Activated naive CD4-positive, alpha-beta T cell treated with anti-CD3 and anti-CD28 coated beads, Interleukin-2, amount 10 ng/mL, durations not matched to agents 7 days and 5 days (primary cell): ENCODE measurements at regions not wholly inside any gene's neighbourhood (a gene's known extent, or its start where the extent isn't known, plus 50 kb on each side); places are given as distances from the start of the nearest gene placed in this dataset.
"Not testable (repeated sequence)": the region's sequence is repeated elsewhere in the genome, so short reads cannot be mapped to it uniquely, and the experiment has no call there.

Experiments
- CTCF ChIA-PET: fragments of 350-600 bp; sonication (Branson Sonifier 250); formaldehyde crosslinking; loops from one replicate; lab custom pipeline; 2021; ENCODE audit warnings: antibody characterized with exemption; lab: Charles Lee
- DNase-seq: peaks from one replicate; pipeline ENCODE4 v3.0.0-alpha.2; 2020
- H3K27ac Mint-ChIP-seq: one replicate; pipeline ENCODE4 v1.8.0; 2021; ENCODE audit warnings: mild to moderate bottlenecking, moderate library complexity, mixed read lengths
- H3K27me3 Mint-ChIP-seq: one replicate; pipeline ENCODE4 v1.8.0; 2021; ENCODE audit warnings: mild to moderate bottlenecking, mixed read lengths
- H3K36me3 Mint-ChIP-seq: one replicate; pipeline ENCODE4 v1.8.0; 2021; ENCODE audit warnings: mixed read lengths
- H3K4me1 Mint-ChIP-seq: one replicate; pipeline ENCODE4 v1.8.0; 2021; ENCODE audit warnings: mixed read lengths
- H3K4me3 Mint-ChIP-seq: one replicate; pipeline ENCODE4 v1.8.0; 2021; ENCODE audit warnings: mild to moderate bottlenecking, moderate library complexity, mixed read lengths
- H3K9me3 Mint-ChIP-seq: one replicate; pipeline ENCODE4 v1.8.0; 2021; ENCODE audit warnings: mixed read lengths

DNA sequence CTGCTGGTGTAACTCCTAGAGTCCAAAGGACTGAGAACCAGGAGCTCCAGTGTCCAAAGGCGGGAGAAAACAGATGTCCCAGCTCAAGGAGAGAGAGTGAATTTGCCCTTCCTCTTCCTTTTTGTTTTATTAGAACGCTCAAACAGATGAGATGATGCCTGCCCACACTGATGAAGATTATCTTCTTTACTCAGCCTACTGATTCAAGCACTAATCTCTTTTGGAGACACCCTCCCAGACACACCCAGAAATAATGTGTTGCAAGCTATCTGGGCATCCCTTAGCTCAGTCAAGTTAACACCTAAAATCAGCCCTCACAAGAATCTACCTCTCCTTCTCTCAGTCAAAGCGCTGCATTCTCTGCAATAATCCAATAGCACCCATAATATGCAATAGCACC is 78.2 kb upstream of the BCL2L14 start:
- H3K9me3 Mint-ChIP-seq = peaks cover 16% of the 10 kb centered on the region
- DNase-seq = no peak
- H3K27ac Mint-ChIP-seq = no peak overlapping the region
- peaks cover 12% of the 10 kb centered on the region for H3K4me1 Mint-ChIP-seq
- H3K36me3 Mint-ChIP-seq = peaks cover 22% of the 10 kb centered on the region
- CTCF ChIA-PET = no interaction called here
- H3K27me3 Mint-ChIP-seq = no peaks in the 10 kb centered on the region
- no peak overlapping the region for H3K4me3 Mint-ChIP-seq

DNA sequence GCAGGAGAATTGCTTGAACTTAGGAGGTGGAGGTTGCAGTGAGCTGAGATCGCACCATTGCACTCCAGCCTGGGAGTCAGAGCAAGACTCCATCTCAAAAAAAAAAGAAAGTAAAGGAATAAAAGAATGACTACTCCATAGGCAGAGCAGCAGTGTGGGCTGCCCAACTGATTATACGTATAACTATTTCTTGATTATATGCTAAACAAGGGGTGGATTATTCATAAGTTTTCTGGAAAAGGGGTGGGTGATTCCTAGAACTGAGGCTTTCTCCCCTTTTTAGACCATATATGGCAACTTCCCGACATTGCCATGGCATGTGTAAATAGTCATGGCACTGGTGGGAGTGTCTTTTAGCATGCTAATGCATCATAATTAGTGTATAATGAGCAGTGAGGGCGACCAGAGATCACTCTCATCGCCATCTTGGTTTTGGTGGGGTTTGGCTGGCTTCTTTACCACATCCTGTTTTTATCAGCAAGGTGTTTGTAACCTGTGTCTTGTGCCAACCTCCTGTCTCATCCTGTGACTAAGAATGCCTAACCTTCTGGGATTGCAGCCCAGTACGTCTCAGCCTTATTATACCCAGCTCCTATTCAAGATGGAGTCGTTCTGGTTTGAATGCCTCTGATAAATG is 72.3 kb upstream of the BCL2L14 start:
- peaks cover 37% of the 10 kb centered on the region for H3K36me3 Mint-ChIP-seq
- H3K27ac Mint-ChIP-seq = peak overlapping the region; percentile 92
- peaks cover 46% of the 10 kb centered on the region for H3K4me1 Mint-ChIP-seq
- H3K27me3 Mint-ChIP-seq, H3K4me3 Mint-ChIP-seq, H3K9me3 Mint-ChIP-seq: not testable (repeated sequence)
- peak; percentile 79 for DNase-seq
- CTCF ChIA-PET = interaction anchor here (3.8 kb wide), 1 partner anchor 10 kb away, joined by 16 read pairs; no protein-coding TSS in a partner anchor

DNA sequence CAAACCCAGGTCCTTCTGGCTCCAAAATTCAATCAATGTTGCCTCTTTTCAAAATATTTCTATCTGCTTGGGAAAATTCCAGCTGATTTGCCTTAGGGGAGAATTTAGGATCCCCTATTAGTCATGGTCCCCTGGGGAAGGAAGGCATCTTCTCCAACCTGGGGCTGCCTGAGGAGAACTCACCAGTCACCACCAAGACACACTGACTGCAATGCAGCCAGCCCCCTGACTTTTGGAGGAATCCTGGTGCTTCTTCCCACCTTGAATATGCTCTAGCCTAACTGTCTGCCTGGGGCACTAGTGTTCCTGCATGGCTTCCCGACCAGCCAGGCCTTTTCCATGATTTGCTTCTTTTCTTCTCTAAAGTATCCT is 71.8 kb upstream of the BCL2L14 start:
- Mint-ChIP-seq H3K27ac (peak overlapping the region; percentile 92), H3K36me3 (peaks cover 37% of the 10 kb centered on the region), H3K9me3 (peaks cover 7% of the 10 kb centered on the region), H3K27me3 (peaks cover 5% of the 10 kb centered on the region), H3K4me1 (peaks cover 48% of the 10 kb centered on the region), H3K4me3 (no peak overlapping the region)
- DNase-seq = no peak
- CTCF ChIA-PET = interaction anchor here (3.8 kb wide), 1 partner anchor 10 kb away, joined by 16 read pairs; no protein-coding TSS in a partner anchor

DNA sequence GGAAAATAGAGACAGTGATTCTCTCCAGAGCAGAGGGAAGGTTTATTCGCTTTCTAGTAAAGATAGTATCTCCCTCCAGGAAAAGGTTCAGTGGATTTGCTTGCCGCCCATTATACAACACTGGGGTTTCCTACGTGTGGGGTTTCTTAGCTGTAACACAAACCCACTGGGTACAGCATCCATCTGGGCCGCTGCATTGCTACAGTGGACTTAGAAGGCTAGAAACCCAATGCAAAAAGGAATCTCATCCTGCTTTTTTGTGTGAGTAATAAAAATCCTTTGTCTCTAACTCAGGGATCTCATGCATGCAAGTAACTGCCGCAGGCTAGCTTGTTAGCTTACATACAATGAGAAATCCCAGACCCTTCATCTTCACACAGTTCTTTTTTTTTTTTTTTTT is 67.1 kb upstream of the BCL2L14 start:
- Mint-ChIP-seq H3K27me3 (peaks cover 5% of the 10 kb centered on the region), H3K27ac (no peak overlapping the region), H3K4me1 (peaks cover 65% of the 10 kb centered on the region), H3K36me3 (peaks cover 31% of the 10 kb centered on the region), H3K9me3 (peaks cover 7% of the 10 kb centered on the region), H3K4me3 (no peak overlapping the region)
- DNase-seq = no peak
- CTCF ChIA-PET = interaction anchor here (1.0 kb wide), 1 partner anchor 29 kb away, joined by 3 read pairs; no protein-coding TSS in a partner anchor

DNA sequence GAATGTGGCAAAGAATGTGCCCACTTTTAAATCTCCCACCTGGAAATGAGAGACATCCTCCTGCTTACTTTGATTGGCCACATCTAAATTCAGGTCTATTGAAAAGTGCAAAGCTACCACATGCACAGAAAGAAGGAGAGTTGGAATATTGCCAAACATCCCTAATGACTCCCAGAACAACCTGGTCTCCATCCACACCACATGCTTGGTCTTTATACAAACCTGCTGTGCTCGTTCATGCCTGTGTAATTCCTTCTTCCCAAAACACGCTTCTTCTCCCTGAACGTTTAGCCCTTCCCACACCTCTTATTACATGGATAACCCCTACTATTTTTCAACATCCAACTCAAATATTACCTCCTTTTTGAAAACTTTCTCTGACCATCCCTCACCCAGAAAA is 66.2 kb upstream of the BCL2L14 start:
- no peak overlapping the region for H3K27ac Mint-ChIP-seq

DNA sequence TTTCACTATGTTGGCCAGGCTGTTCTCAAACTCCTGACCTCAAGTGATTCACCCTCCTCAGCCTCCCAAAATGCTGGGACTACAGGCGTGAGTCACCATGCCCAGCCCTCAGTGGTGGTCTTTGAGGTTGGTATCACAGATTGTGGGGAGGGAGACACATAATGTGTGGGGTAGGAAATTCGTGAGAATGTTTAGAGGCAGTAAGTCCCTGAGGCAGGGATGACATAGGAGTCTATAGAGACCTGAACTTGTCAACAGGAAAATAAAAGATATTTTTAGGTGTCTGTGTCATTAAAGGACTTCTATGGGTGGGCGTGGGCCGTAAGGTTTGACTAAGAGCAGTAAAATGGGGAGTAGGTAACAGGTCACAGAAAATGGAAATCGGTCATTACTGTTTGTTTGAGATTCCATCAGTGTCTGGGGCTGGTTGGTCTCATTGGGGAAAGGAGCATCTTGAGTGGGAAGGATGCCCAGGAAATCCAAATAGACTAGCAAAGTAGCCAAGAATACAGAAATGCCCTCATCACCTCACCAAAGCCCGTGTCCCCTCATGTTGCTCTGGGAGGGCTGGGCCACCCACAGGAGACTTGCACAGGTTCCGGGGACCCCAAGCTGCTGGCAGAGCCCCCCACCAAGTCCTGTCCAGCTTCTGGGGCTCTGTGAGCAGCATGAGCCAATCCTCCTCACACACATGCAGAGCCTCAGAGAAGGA is 63.6 kb upstream of the BCL2L14 start:
- H3K27ac Mint-ChIP-seq = peak overlapping the region; percentile 98
- peak; percentile 53 for DNase-seq
- H3K4me1 Mint-ChIP-seq = peaks cover 79% of the 10 kb centered on the region
- CTCF ChIA-PET = interaction anchor here (0.6 to 4.0 kb wide), 12 partner anchors 8 to 433 kb away, joined by 3 to 61 read pairs (median 4); no protein-coding TSS in a partner anchor
- peaks cover 5% of the 10 kb centered on the region for H3K27me3 Mint-ChIP-seq
- H3K4me3 Mint-ChIP-seq = no peak overlapping the region
- peaks cover 18% of the 10 kb centered on the region for H3K36me3 Mint-ChIP-seq
- H3K9me3 Mint-ChIP-seq = peaks cover 7% of the 10 kb centered on the region

More for the DNA sequence above, 66.2 kb upstream of the BCL2L14 start:
- DNase-seq = no peak
- Mint-ChIP-seq H3K9me3 (peaks cover 7% of the 10 kb centered on the region), H3K4me1 (peaks cover 66% of the 10 kb centered on the region), H3K4me3 (no peak overlapping the region), H3K27me3 (peaks cover 5% of the 10 kb centered on the region), H3K36me3 (peaks cover 24% of the 10 kb centered on the region)
- CTCF ChIA-PET = no interaction called here

DNA sequence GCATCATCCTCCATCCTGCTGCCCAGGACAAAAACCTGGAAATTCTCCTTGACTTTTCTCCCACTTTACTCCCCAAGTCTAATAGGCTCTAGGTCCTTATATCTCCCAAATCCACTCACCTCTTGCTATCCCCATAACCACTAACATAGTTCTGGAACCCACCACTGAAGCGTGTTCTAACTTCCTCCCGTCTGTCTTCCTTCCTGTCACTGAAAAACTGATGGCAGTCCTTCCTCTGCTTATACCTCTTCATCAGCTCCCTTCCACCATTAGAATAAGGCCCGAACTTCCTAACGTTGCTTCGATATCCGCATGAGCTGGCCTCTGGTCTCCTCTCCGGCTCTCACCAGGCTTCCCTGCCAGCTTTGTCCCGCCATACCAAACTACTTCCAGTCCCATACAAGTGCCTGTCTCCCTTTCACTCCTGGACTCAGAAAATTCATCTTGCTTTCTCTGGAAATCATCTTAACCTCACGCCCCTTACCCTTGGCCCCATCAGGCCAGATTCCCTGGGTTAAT is 63.0 kb upstream of the BCL2L14 start:
- H3K36me3 Mint-ChIP-seq = peaks cover 20% of the 10 kb centered on the region
- H3K27me3 Mint-ChIP-seq = peaks cover under 1% of the 10 kb centered on the region
- CTCF ChIA-PET = interaction anchor here (0.6 to 4.0 kb wide), 13 partner anchors 9 to 434 kb away, joined by 3 to 61 read pairs (median 4); partner anchors contain the start of gene ETV6
- H3K4me1 Mint-ChIP-seq = peaks cover 82% of the 10 kb centered on the region
- H3K27ac Mint-ChIP-seq = peak overlapping the region; percentile 98
- H3K4me3 Mint-ChIP-seq = peak overlapping the region; percentile 7
- H3K9me3 Mint-ChIP-seq = peaks cover 7% of the 10 kb centered on the region
- no peak for DNase-seq

DNA sequence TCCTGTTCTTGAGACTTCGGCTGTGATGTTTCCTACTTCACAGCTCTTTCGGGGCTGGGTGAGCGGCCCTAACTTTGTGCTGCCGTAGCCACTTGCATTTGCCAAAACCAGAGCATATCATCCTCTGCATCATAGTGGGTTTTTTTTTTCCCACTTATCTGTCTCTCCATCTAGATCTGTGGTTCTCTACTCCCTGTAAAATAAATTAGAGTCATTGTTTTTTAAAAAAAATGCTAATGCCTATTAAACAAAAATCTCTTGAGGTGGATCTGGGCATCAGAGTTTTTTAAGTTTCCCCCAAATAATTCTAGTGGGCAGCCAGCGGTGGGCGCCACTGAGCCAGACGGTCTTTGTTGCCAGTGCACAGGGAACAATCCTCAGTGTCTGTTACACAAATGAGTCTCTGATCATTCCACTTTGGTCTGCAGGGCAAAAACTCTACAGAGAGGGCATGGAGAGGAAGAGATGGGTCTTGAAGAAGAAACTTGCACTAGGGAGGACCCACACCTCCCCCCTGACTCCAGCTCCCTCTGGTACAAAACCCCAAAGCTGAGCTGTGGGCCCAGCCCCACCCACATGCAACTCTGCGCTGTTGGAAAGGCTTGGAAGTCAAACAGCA is 62.4 kb upstream of the BCL2L14 start:
- Mint-ChIP-seq H3K27me3 (no peaks in the 10 kb centered on the region), H3K9me3 (peaks cover 4% of the 10 kb centered on the region), H3K36me3 (peaks cover 21% of the 10 kb centered on the region), H3K4me1 (peaks cover 83% of the 10 kb centered on the region), H3K27ac (peak overlapping the region; percentile 98), H3K4me3 (peak overlapping the region; percentile 46)
- CTCF ChIA-PET = interaction anchor here (0.7 to 4.0 kb wide), 18 partner anchors 9 to 427 kb away, joined by 3 to 61 read pairs (median 4); partner anchors contain the start of gene ETV6
- peak; percentile 71 for DNase-seq

DNA sequence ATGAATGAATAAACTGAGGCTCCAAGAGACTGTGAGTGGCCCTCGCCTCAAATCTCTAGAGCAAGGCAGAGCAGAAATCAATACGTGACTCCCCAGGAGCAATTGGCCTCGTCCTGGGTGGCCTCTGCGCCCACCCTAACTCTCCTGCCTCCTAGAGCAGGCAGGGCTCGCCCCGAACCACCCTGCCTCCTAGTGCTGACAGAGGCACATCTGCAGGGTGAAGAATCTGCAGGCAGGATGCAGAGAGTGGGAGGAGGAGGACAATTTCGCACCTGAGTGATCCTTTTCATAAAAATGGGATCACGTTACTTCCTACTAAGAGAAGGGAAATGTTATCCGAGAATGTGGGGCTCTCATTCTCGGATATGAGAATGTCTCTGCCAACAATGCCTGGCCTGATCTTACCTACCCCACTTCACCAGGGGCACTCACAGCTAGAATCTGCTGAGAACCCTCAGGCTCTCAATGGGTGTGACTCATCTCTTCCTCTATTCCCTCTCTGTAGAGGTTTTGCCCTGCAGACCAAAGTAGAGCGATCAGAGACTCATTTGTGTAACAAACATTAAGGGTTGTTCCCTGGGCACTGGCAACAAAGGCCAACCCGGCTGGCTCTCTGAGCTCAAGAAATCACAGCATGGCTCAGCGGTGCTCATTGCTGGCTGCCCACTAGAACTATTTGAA is 61.7 kb upstream of the BCL2L14 start:
- CTCF ChIA-PET = interaction anchor here (0.8 to 4.0 kb wide), 19 partner anchors 9 to 463 kb away, joined by 3 to 61 read pairs (median 4); no protein-coding TSS in a partner anchor
- peak overlapping the region; percentile 68 for H3K4me3 Mint-ChIP-seq
- H3K9me3 Mint-ChIP-seq = peaks cover 4% of the 10 kb centered on the region
- peaks cover 25% of the 10 kb centered on the region for H3K36me3 Mint-ChIP-seq
- H3K27ac Mint-ChIP-seq = peak overlapping the region; percentile 98
- H3K27me3 Mint-ChIP-seq = no peaks in the 10 kb centered on the region
- peak; percentile 68 for DNase-seq
- H3K4me1 Mint-ChIP-seq = peaks cover 86% of the 10 kb centered on the region

DNA sequence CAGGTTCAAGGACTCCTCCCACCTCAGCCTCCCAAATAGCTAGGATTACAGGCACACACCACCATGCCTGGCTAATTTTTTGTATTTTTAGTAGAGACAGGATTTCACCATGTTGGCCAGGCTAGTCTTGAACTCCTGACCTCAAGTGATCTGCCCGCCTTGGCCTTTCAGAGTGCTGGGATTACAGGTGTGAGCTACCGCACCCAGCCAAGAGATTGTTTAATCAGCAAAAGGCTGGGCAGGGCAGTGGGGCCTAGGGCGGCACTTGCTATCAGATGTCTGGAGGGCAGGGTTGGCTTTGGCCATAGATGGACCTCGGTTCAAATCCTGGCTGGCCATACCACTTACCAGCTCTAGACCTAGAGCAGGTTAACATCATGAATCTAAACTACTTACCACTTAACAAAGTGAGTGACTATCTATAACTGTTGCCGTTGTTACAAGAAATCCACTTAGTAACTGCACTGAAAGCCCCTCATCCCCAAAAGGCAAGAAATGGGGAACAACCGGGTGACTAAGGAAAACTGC is 60.9 kb upstream of the BCL2L14 start:
- H3K4me1 Mint-ChIP-seq = peaks cover 85% of the 10 kb centered on the region
- H3K27me3 Mint-ChIP-seq, H3K9me3 Mint-ChIP-seq, DNase-seq: not testable (repeated sequence)
- peak overlapping the region; percentile 68 for H3K4me3 Mint-ChIP-seq
- CTCF ChIA-PET = interaction anchor here (0.8 to 4.0 kb wide), 18 partner anchors 9 to 464 kb away, joined by 3 to 61 read pairs (median 5); no protein-coding TSS in a partner anchor
- H3K36me3 Mint-ChIP-seq = peaks cover 23% of the 10 kb centered on the region
- peak overlapping the region; percentile 98 for H3K27ac Mint-ChIP-seq

DNA sequence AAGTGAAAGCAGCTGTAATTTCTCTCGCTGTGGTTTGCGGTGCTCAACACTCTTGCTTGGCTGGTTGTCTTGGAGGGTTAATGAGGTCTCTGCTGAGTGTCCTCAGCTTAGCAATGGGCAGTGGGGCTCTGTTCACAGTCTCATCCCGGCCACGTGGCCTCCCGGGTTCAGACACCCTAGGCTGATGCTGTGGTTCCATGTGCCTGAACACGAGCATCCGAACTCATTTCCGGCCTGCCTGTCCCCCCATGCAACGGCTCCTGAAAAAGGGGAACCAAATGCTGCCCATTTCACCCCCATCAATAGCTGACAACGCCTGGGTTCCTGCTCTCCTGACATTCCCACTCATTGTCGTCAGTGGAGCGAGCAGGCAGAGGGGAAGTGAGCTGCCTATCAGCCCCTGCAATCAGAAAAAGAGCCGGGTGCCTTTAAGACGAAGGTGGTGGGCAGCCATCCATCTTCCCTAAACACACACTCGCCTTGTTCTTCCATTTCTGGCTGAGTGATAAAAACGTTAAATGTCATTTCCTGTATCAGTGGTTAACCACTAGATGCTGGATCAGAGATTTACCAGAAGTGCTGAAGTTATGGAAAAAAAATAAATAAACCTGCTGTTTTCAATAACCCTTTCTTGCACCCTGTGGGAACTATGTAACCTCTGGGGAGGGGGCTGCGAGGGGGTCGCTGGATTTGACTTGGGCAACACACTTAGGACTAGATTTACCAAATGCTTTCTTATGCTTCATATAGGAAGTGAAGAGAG is 60.3 kb upstream of the BCL2L14 start:
- Mint-ChIP-seq H3K4me1 (peaks cover 89% of the 10 kb centered on the region), H3K9me3 (peaks cover 2% of the 10 kb centered on the region), H3K27ac (peak overlapping the region; percentile 98), H3K36me3 (peaks cover 25% of the 10 kb centered on the region), H3K4me3 (peak overlapping the region; percentile 68), H3K27me3 (peaks cover 6% of the 10 kb centered on the region)
- CTCF ChIA-PET = interaction anchor here (1.0 to 4.0 kb wide), 11 partner anchors 8 to 464 kb away, joined by 3 to 61 read pairs (median 5); no protein-coding TSS in a partner anchor
- peak; percentile 77 for DNase-seq

DNA sequence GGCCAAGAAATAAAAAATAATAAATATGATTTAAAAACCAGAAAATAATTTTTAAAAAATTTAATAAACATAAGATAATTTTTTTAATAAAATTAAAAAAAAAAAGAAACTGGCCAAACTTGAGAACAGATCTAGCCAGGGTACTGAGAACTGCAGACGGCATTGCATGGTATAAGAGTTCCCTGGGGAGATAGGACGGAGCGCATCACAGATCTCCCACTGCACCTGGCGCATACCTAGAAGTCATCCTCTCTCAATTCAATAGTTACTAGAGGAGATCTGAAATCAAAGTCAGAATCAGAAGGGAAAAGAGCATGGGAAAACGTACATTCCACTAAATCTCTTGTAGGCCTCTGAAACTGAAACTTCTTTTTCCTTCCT is 58.9 kb upstream of the BCL2L14 start:
- Mint-ChIP-seq H3K4me1 (peaks cover 93% of the 10 kb centered on the region), H3K27ac (peak overlapping the region; percentile 9), H3K36me3 (peaks cover 20% of the 10 kb centered on the region), H3K27me3 (peaks cover 6% of the 10 kb centered on the region), H3K9me3 (no peaks in the 10 kb centered on the region), H3K4me3 (no peak overlapping the region)
- CTCF ChIA-PET = interaction anchor here (0.6 to 0.9 kb wide), 2 partner anchors 21 to 217 kb away, joined by 3 to 5 read pairs; no protein-coding TSS in a partner anchor
- DNase-seq = no peak
